OCI-LY7 (cell line): ENCODE measurements at regions not wholly inside any gene's neighbourhood (a gene's known extent, or its start where the extent isn't known, plus 50 kb on each side); places are given as distances from the start of the nearest gene placed in this dataset.

Experiments
- CTCF ChIP-seq: fragments of 200-600 bp; sonication (generic); conservative IDR thresholded peaks from 2 replicates; pipeline ENCODE4 v1.5.1; 2014; ENCODE audit warnings: mild to moderate bottlenecking, antibody characterized with exemption, low read length, moderate library complexity, mixed read lengths
- EZH2phosphoT487 ChIP-seq: fragments of 200-600 bp; sonication (generic); IDR thresholded peaks from 2 replicates; pipeline ENCODE4 v1.6.1; 2018; ENCODE audit warnings: low read depth, borderline replicate concordance, mild to moderate bottlenecking, mixed run types, antibody characterized with exemption, low read length, moderate library complexity, mixed read lengths

DNA sequence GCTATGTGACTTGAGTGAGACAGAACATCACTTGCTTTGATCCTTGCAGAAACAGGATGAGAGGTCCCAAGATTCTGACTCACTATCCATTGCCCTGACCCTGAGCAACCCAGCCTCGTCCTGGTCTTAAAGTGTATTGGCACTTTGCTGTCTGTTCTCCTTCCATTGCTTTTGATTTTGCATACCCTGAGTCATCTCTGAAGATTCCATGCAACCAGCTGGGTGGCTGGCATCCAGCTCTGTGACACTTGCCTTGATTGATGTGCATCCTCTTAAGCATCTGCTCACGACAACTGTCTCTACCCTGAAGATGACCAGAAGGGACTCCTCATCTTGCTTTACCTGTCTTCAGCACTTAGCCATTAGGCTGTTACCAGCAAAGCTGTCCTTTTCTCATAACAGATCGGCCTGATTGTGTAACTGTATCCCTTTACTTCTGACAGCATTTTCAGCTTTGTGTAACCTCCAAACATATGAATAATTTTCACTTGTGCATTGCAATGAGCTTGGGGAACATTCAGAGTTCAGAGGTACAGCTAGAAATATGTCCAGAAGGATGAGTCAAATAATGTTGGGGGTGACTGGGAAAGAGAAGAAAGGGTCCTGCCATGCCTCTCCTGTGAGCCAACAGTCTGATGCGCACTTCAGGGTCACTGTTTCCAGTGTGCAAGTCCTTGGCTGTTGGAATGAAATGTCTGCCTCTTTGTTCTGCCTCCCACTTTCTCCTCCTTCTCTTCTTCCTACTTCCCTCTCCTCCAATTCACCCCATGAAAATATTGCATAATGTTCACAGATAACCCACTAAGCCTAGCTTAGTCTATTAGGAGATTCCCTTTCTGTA is 249.7 kb upstream of the OSR1 start:
- TF ChIP-seq CTCF (no peak), EZH2phosphoT487 (no peak)
